Activated CD4-positive, alpha-beta T cell treated with anti-CD3 and anti-CD28 coated beads, Interleukin-2, amount 10 ng/mL, durations not matched to agents 7 days and 5 days (primary cell): ENCODE measurements at regions not wholly inside any gene's neighbourhood (a gene's known extent, or its start where the extent isn't known, plus 50 kb on each side); places are given as distances from the start of the nearest gene placed in this dataset.

Experiments
- CTCF ChIA-PET: fragments of 350-600 bp; sonication (Branson Sonifier 250); formaldehyde crosslinking; loops from one replicate; lab custom pipeline; 2021; ENCODE audit warnings: antibody characterized with exemption; lab: Charles Lee
- POLR2A ChIA-PET: fragments of 350-600 bp; sonication (Branson Sonifier 250); formaldehyde crosslinking; loops from one replicate; lab custom pipeline; 2021; ENCODE audit warnings: antibody characterized with exemption; lab: Charles Lee
- DNase-seq: peaks from one replicate; pipeline ENCODE4 v3.0.0-alpha.2; 2020
- H3K27ac Mint-ChIP-seq: one replicate; pipeline ENCODE4 v1.8.0; 2021; ENCODE audit warnings: mild to moderate bottlenecking, moderate library complexity, mixed read lengths
- H3K27me3 Mint-ChIP-seq: one replicate; pipeline ENCODE4 v1.8.0; 2021; ENCODE audit warnings: mixed read lengths
- H3K36me3 Mint-ChIP-seq: one replicate; pipeline ENCODE4 v1.8.0; 2021; ENCODE audit warnings: low read depth, mixed read lengths
- H3K4me1 Mint-ChIP-seq: one replicate; pipeline ENCODE4 v1.8.0; 2021; ENCODE audit warnings: mixed read lengths
- H3K4me3 Mint-ChIP-seq: one replicate; pipeline ENCODE4 v1.8.0; 2021; ENCODE audit warnings: mild to moderate bottlenecking, moderate library complexity, mixed read lengths
- H3K9me3 Mint-ChIP-seq: one replicate; pipeline ENCODE4 v1.8.0; 2021; ENCODE audit warnings: mixed read lengths

GRCh38 chr12:107826276-107826675, 51.8 kb downstream of the ASCL4 start:
- no peaks in the 10 kb centered on the region for H3K4me1 Mint-ChIP-seq
- POLR2A ChIA-PET: no interaction called here
- H3K4me3 Mint-ChIP-seq: no peak overlapping the region
- H3K9me3 Mint-ChIP-seq: peaks cover 43% of the 10 kb centered on the region
- no peak overlapping the region for H3K27ac Mint-ChIP-seq
- CTCF ChIA-PET: no interaction called here
- no peak for DNase-seq
- peaks cover 2% of the 10 kb centered on the region for H3K27me3 Mint-ChIP-seq
- H3K36me3 Mint-ChIP-seq: peaks cover 5% of the 10 kb centered on the region

- CTCF ChIA-PET: no interaction called here
- H3K27me3 Mint-ChIP-seq: peaks cover 3% of the 10 kb centered on the region
Measured at GRCh38 chr12:107829271-107829670, 54.8 kb downstream of the ASCL4 start.

GRCh38 chr12:107832441-107832840, 57.9 kb downstream of the ASCL4 start:
- no peaks in the 10 kb centered on the region for H3K4me1 Mint-ChIP-seq
- no peak overlapping the region for H3K27ac Mint-ChIP-seq
- DNase-seq: no peak
- H3K36me3 Mint-ChIP-seq: no peaks in the 10 kb centered on the region
- H3K4me3 Mint-ChIP-seq: no peak overlapping the region
- ChIA-PET CTCF (interaction anchor here (0.7 kb wide), 1 partner anchor 61 kb away, joined by 3 read pairs; no protein-coding TSS in a partner anchor), POLR2A (no interaction called here)
- H3K27me3 Mint-ChIP-seq: peaks cover 19% of the 10 kb centered on the region
- H3K9me3 Mint-ChIP-seq: peaks cover 9% of the 10 kb centered on the region

More at GRCh38 chr12:107829271-107829670, 54.8 kb downstream of the ASCL4 start:
- Mint-ChIP-seq H3K4me3 (no peak overlapping the region), H3K27ac (no peak overlapping the region), H3K9me3 (peaks cover 38% of the 10 kb centered on the region), H3K36me3 (peaks cover 5% of the 10 kb centered on the region), H3K4me1 (no peaks in the 10 kb centered on the region)
- DNase-seq: no peak
- POLR2A ChIA-PET: no interaction called here

- Mint-ChIP-seq H3K27ac (no peak overlapping the region), H3K4me1 (no peaks in the 10 kb centered on the region), H3K36me3 (no peaks in the 10 kb centered on the region), H3K4me3 (no peak overlapping the region), H3K9me3 (no peaks in the 10 kb centered on the region), H3K27me3 (peaks cover 54% of the 10 kb centered on the region)
- ChIA-PET POLR2A (no interaction called here), CTCF (no interaction called here)
- no peak for DNase-seq
Measured at GRCh38 chr12:107840186-107840585, 65.7 kb downstream of the ASCL4 start.

GRCh38 chr12:107843351-107844311, 69.1 kb downstream of the ASCL4 start:
- DNase-seq: no peak
- no peaks in the 10 kb centered on the region for H3K36me3 Mint-ChIP-seq
- peaks cover 62% of the 10 kb centered on the region for H3K27me3 Mint-ChIP-seq
- ChIA-PET CTCF (no interaction called here), POLR2A (no interaction called here)
- H3K9me3 Mint-ChIP-seq: no peaks in the 10 kb centered on the region
- H3K4me3 Mint-ChIP-seq: no peak overlapping the region
- H3K27ac Mint-ChIP-seq: no peak overlapping the region
- no peaks in the 10 kb centered on the region for H3K4me1 Mint-ChIP-seq

- CTCF ChIA-PET: no interaction called here
- H3K9me3 Mint-ChIP-seq: no peaks in the 10 kb centered on the region
- no peaks in the 10 kb centered on the region for H3K36me3 Mint-ChIP-seq
- H3K4me1 Mint-ChIP-seq: no peaks in the 10 kb centered on the region
- H3K4me3 Mint-ChIP-seq: no peak overlapping the region
- POLR2A ChIA-PET: no interaction called here
- peaks cover 67% of the 10 kb centered on the region for H3K27me3 Mint-ChIP-seq
- H3K27ac Mint-ChIP-seq: no peak overlapping the region
- no peak for DNase-seq
Measured at GRCh38 chr12:107844312-107844921, 69.9 kb downstream of the ASCL4 start.

- DNase-seq: no peak
- Mint-ChIP-seq H3K36me3 (no peaks in the 10 kb centered on the region), H3K4me1 (no peaks in the 10 kb centered on the region), H3K27me3 (peaks cover 64% of the 10 kb centered on the region), H3K4me3 (no peak overlapping the region), H3K27ac (no peak overlapping the region), H3K9me3 (no peaks in the 10 kb centered on the region)
- CTCF ChIA-PET: no interaction called here
- POLR2A ChIA-PET: no interaction called here
Measured at GRCh38 chr12:107845226-107845979, 70.9 kb downstream of the ASCL4 start.

- ChIA-PET CTCF (no interaction called here), POLR2A (no interaction called here)
- Mint-ChIP-seq H3K36me3 (no peaks in the 10 kb centered on the region), H3K9me3 (no peaks in the 10 kb centered on the region), H3K4me1 (no peaks in the 10 kb centered on the region), H3K27ac (no peak overlapping the region), H3K4me3 (no peak overlapping the region), H3K27me3 (peaks cover 61% of the 10 kb centered on the region)
- DNase-seq: no peak
Measured at GRCh38 chr12:107845980-107846659, 71.6 kb downstream of the ASCL4 start.

- H3K27me3 Mint-ChIP-seq: peaks cover 62% of the 10 kb centered on the region
- H3K36me3 Mint-ChIP-seq: no peaks in the 10 kb centered on the region
- POLR2A ChIA-PET: no interaction called here
Measured at GRCh38 chr12:107847430-107847829, 72.9 kb downstream of the ASCL4 start.

GRCh38 chr12:107847830-107848229, 73.3 kb downstream of the ASCL4 start:
- Mint-ChIP-seq H3K27me3 (peaks cover 60% of the 10 kb centered on the region), H3K27ac (no peak overlapping the region), H3K36me3 (no peaks in the 10 kb centered on the region), H3K4me1 (no peaks in the 10 kb centered on the region), H3K9me3 (no peaks in the 10 kb centered on the region), H3K4me3 (no peak overlapping the region)
- DNase-seq: no peak
- POLR2A ChIA-PET: no interaction called here
- CTCF ChIA-PET: no interaction called here

More at GRCh38 chr12:107847430-107847829, 72.9 kb downstream of the ASCL4 start:
- Mint-ChIP-seq H3K27ac (no peak overlapping the region), H3K4me3 (no peak overlapping the region), H3K4me1 (no peaks in the 10 kb centered on the region), H3K9me3 (no peaks in the 10 kb centered on the region)
- CTCF ChIA-PET: no interaction called here
- no peak for DNase-seq

GRCh38 chr12:107853479-107853878, 79.0 kb downstream of the ASCL4 start:
- DNase-seq: no peak
- Mint-ChIP-seq H3K27me3 (peaks cover 56% of the 10 kb centered on the region), H3K36me3 (no peaks in the 10 kb centered on the region), H3K27ac (no peak overlapping the region), H3K4me3 (no peak overlapping the region), H3K4me1 (no peaks in the 10 kb centered on the region), H3K9me3 (no peaks in the 10 kb centered on the region)
- ChIA-PET CTCF (no interaction called here), POLR2A (no interaction called here)

GRCh38 chr12:107855471-107855870, 81.0 kb downstream of the ASCL4 start:
- no peak for DNase-seq
- Mint-ChIP-seq H3K27ac (no peak overlapping the region), H3K36me3 (no peaks in the 10 kb centered on the region), H3K4me1 (no peaks in the 10 kb centered on the region), H3K4me3 (no peak overlapping the region), H3K27me3 (peaks cover 52% of the 10 kb centered on the region), H3K9me3 (no peaks in the 10 kb centered on the region)
- CTCF ChIA-PET: interaction anchor here (0.6 kb wide), 1 partner anchor 185 kb away, joined by 3 read pairs; no protein-coding TSS in a partner anchor
- POLR2A ChIA-PET: no interaction called here
